H1 (cell line): ENCODE measurements at regions not wholly inside any gene's neighbourhood (a gene's known extent, or its start where the extent isn't known, plus 50 kb on each side); places are given as distances from the start of the nearest gene placed in this dataset.

ENCODE experiments used
- CTCF ChIA-PET: fragments of 300-600 bp; sonication (Branson Sonifier 250); formaldehyde crosslinking; loops from one replicate; lab custom pipeline; 2021; ENCODE audit not compliant: partially characterized antibody; lab: Charles Lee
- POLR2A ChIA-PET: fragments of 300-600 bp; sonication (Branson Sonifier 250); formaldehyde crosslinking; loops from one replicate; lab custom pipeline; 2021; ENCODE audit warnings: inconsistent platforms; ENCODE audit not compliant: partially characterized antibody; lab: Charles Lee
- DNase-seq, 2 experiments: peaks; one replicate each; pipeline versions ENCODE4 v3.0.0 to v3.0.0-alpha.2; 2010 to 2022; ENCODE audit warnings: low spot score in 2 of 2, low read depth in 1 of 2, mixed read lengths in 1 of 2
- FAIRE-seq: peaks from 2 replicates; lab custom pipeline; 2011; peaks lifted over from hg19 to GRCh38; lab: Jason Lieb, UNC
- H2AFZ ChIP-seq: 2 replicates; pipeline ENCODE4 v1.8.1; 2012; ENCODE audit warnings: low read length, inconsistent platforms
- H2AK5ac ChIP-seq: 2 replicates; pipeline ENCODE4 v1.6.1; 2013; ENCODE audit warnings: low read depth, low read length
- H2BK120ac ChIP-seq: replicated peaks from 2 replicates; pipeline ENCODE3; 2013; ENCODE audit warnings: low read depth, low read length, inconsistent platforms
- H2BK12ac ChIP-seq: 2 replicates; pipeline ENCODE4 v1.6.1; 2013; ENCODE audit warnings: low read depth, low read length
- H2BK15ac ChIP-seq: 2 replicates; pipeline ENCODE4 v1.6.1; 2013; ENCODE audit warnings: low read length
- H2BK20ac ChIP-seq: 2 replicates; pipeline ENCODE4 v1.6.1; 2013; ENCODE audit warnings: low read length
- H2BK5ac ChIP-seq: 2 replicates; pipeline ENCODE4 v1.6.1; 2013; ENCODE audit warnings: low read depth, low read length
- H3K14ac ChIP-seq: 2 replicates; pipeline ENCODE4 v1.6.1; 2013; ENCODE audit warnings: inconsistent platforms; ENCODE audit not compliant: insufficient read length
- H3K18ac ChIP-seq: 2 replicates; pipeline ENCODE4 v1.6.1; 2013; ENCODE audit warnings: low read length; ENCODE audit errors: extremely low read depth
- H3K23ac ChIP-seq: 2 replicates; pipeline ENCODE4 v1.6.1; 2013; ENCODE audit warnings: inconsistent platforms; ENCODE audit not compliant: insufficient read length
- H3K23me2 ChIP-seq: 2 replicates; pipeline ENCODE4 v1.6.1; 2013; ENCODE audit warnings: low read depth, low read length
- H3K27ac ChIP-seq: 2 replicates; pipeline ENCODE4 v1.6.1; 2011; ENCODE audit warnings: low read depth, low read length, inconsistent platforms
- H3K27me3 ChIP-seq, 4 experiments: replicated peaks in 1 of 4; 1 replicate in 1 of 4; 2 replicates in 3 of 4; pipeline versions ENCODE4 v1.6.1 to v1.8.1; 2011 to 2013; ENCODE audit warnings: low read length in 3 of 4, mild to moderate bottlenecking in 3 of 4, inconsistent platforms in 2 of 4, mixed read lengths in 2 of 4, moderate library complexity in 1 of 4; ENCODE audit not compliant: control insufficient read depth in 3 of 4, insufficient read depth in 3 of 4; ENCODE audit errors: extremely low read depth in 1 of 4
- H3K36me3 ChIP-seq, 4 experiments: 2 replicates each; pipeline versions ENCODE4 v1.6.1 to v1.8.1; 2011 to 2013; ENCODE audit warnings: mild to moderate bottlenecking in 4 of 4, low read length in 3 of 4, moderate library complexity in 2 of 4, control low read depth in 1 of 4, inconsistent platforms in 1 of 4; ENCODE audit not compliant: insufficient read depth in 4 of 4, control insufficient read depth in 2 of 4
- H3K4ac ChIP-seq: replicated peaks from 2 replicates; pipeline ENCODE3; 2013; ENCODE audit warnings: low read length, low read depth, mixed read lengths, inconsistent platforms; ENCODE audit not compliant: insufficient read length
- H3K4me1 ChIP-seq, 4 experiments: replicated peaks in 1 of 4; 1 replicate in 1 of 4; 2 replicates in 3 of 4; pipeline versions ENCODE4 v1.6.1 to v1.8.1; 2011 to 2013; ENCODE audit warnings: low read length in 3 of 4, inconsistent platforms in 2 of 4, mixed read lengths in 1 of 4; ENCODE audit not compliant: insufficient read depth in 4 of 4, control insufficient read depth in 3 of 4
- H3K4me2 ChIP-seq, 2 experiments: 2 replicates each; pipeline versions ENCODE4 v1.6.1 to v1.8.1; 2011 to 2013; ENCODE audit warnings: low read depth in 2 of 2, low read length in 2 of 2, control low read depth in 1 of 2, inconsistent platforms in 1 of 2, mild to moderate bottlenecking in 1 of 2; ENCODE audit not compliant: insufficient read depth in 1 of 2
- H3K4me3 ChIP-seq, 4 experiments: fragments of 200-600, 300-600 bp in 1 of 4; sonication (generic), shearing (Covaris generic), sonication (Bioruptor Twin) in 1 of 4; 2 replicates each; pipeline versions ENCODE4 v1.5.1 to v1.8.1; 2011 to 2016; ENCODE audit warnings: low read length in 4 of 4, low read depth in 3 of 4, control low read depth in 2 of 4, inconsistent platforms in 2 of 4, mild to moderate bottlenecking in 2 of 4, mixed read lengths in 1 of 4, moderate library complexity in 1 of 4; ENCODE audit not compliant: insufficient read depth in 2 of 4; ENCODE audit errors: extremely low read depth in 1 of 4
- H3K56ac ChIP-seq: replicated peaks from 2 replicates; pipeline ENCODE3; 2013; ENCODE audit warnings: low read depth, mild to moderate bottlenecking, mixed read lengths, low read length, inconsistent platforms; ENCODE audit not compliant: insufficient read length
- H3K79me1 ChIP-seq: 2 replicates; pipeline ENCODE4 v1.6.1; 2013; ENCODE audit warnings: low read depth, low read length, control low read depth
- H3K79me2 ChIP-seq, 2 experiments: 2 replicates each; pipeline versions ENCODE4 v1.6.1 to v1.8.1; 2012 to 2013; ENCODE audit warnings: low read length in 2 of 2, mild to moderate bottlenecking in 2 of 2, inconsistent platforms in 1 of 2; ENCODE audit not compliant: insufficient read depth in 2 of 2, control insufficient read depth in 1 of 2
- H3K9ac ChIP-seq, 4 experiments: replicated peaks in 1 of 4; 1 replicate in 1 of 4; 2 replicates in 3 of 4; pipeline versions ENCODE4 v1.6.1 to v1.8.1; 2011 to 2013; ENCODE audit warnings: low read depth in 3 of 4, low read length in 3 of 4, control low read depth in 2 of 4, mild to moderate bottlenecking in 2 of 4, moderate library complexity in 2 of 4, inconsistent platforms in 1 of 4; ENCODE audit errors: extremely low read depth in 1 of 4
- H3K9me3 ChIP-seq, 2 experiments: 2 replicates each; pipeline versions ENCODE4 v1.6.1 to v1.8.1; 2012 to 2013; ENCODE audit warnings: mild to moderate bottlenecking in 2 of 2, moderate library complexity in 2 of 2, control low read depth in 1 of 2, inconsistent platforms in 1 of 2, low read depth in 1 of 2, low read length in 1 of 2, mixed read lengths in 1 of 2; ENCODE audit not compliant: insufficient read depth in 2 of 2
- H4K20me1 ChIP-seq, 2 experiments: replicated peaks in 1 of 2; 2 replicates each; pipeline versions ENCODE3 to v1.8.1; 2011 to 2013; ENCODE audit warnings: inconsistent platforms in 2 of 2, low read length in 2 of 2, mild to moderate bottlenecking in 1 of 2; ENCODE audit not compliant: insufficient read depth in 2 of 2, control insufficient read depth in 1 of 2
- H4K5ac ChIP-seq: 2 replicates; pipeline ENCODE4 v1.6.1; 2013; ENCODE audit warnings: low read length, low read depth, mixed read lengths, inconsistent platforms; ENCODE audit not compliant: insufficient read length
- H4K8ac ChIP-seq: 2 replicates; pipeline ENCODE4 v1.8.0; 2013; ENCODE audit warnings: mild to moderate bottlenecking, moderate library complexity, low read length, inconsistent platforms; ENCODE audit not compliant: insufficient read depth; ENCODE audit errors: extremely low read depth
- H4K91ac ChIP-seq: replicated peaks from 2 replicates; pipeline ENCODE3; 2013; ENCODE audit warnings: low read length, mixed read lengths, inconsistent platforms; ENCODE audit not compliant: insufficient read length
- KDM5A ChIP-seq: fragments of 200-600 bp; IDR thresholded peaks from 2 replicates; pipeline ENCODE4 v1.7.1; 2012; ENCODE audit warnings: mild to moderate bottlenecking, low read length, inconsistent platforms, mixed read lengths
- TAF1 ChIP-seq: IDR thresholded peaks from 2 replicates; pipeline ENCODE4 v1.6.1; 2011; ENCODE audit warnings: mild to moderate bottlenecking, low read depth, low read length
- WGBS, 2 experiments: shearing (Covaris generic) in 1 of 2; methylation state at CpG; one replicate each; pipeline versions ENCODE4 v1.1.6 to v1.1.7; 2013 to 2015; ENCODE audit warnings: low lambda C conversion rate in 2 of 2, mixed read lengths in 2 of 2, inconsistent platforms in 1 of 2, low coverage in 1 of 2, missing lambda C conversion rate in 1 of 2; ENCODE audit not compliant: insufficient replicate concordance in 2 of 2, insufficient coverage in 1 of 2, insufficient read length in 1 of 2; ENCODE audit errors: extremely low coverage in 1 of 2, missing lambda C conversion rate in 1 of 2; 5-methylcytosine and 5-hydroxymethylcytosine counted together

DNA sequence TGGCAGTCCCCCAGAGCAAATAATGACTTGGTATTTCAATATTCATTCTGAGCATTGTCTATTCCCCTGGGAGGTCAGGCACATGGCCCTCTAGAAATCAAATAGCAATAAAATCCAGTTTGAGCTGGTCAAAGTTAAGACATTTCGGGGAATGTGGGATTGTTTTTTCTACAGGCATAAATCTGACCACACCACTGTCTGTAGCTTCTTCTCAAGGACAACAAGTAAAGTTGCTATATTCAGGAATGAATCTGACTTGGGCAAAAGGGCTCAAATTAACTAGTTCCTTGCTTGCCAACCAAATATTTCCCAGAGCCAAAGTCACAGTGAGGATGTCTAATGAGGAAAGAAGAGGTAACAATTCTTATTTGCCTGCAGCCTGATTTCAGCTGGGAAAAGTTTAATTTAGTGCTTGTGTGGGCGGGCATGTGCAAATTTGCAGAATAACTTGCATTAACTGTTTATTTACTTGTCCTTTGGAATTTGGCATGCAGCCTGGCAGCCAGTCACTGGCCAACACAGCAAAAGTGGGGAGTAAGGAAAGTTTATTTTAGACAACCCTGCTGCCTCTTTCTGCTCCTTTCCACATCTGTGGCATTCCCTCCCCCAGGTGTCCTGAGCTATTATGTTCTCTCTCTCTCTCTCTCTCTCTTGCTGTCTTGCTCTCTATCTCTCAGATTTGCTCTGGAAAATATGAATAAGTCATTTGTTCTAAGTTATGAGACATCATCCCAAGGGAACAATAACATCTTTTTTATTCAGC lies 51.2 kb upstream of the ARHGAP20 start:
- Histone ChIP-seq H3K79me1 (no peaks in the 10 kb centered on the region), H3K79me2 (no peaks in the 10 kb centered on the region), H2BK12ac (no peak overlapping the region), H4K5ac (no peak overlapping the region), H3K27ac (no peak overlapping the region), H4K20me1 (no peaks in the 10 kb centered on the region), H4K8ac (no peak overlapping the region), H3K14ac (no peak overlapping the region), H2BK20ac (no peak overlapping the region), H3K4me2 (no peak overlapping the region; a peak in 1 of 4 replicates), H2BK15ac (no peak overlapping the region), H3K9ac (no peak overlapping the region), H3K18ac (peak overlapping the region; percentile 53; the same call in 1 of the 2 replicates), H2BK5ac (no peak overlapping the region), H3K36me3 (no peaks in the 10 kb centered on the region), H3K4ac (no peak overlapping the region), H3K4me3 (no peak overlapping the region), H3K4me1 (peaks cover 0 to 7% (median 2%) of the 10 kb centered on the region in 4 experiments; a peak in 1 of 7 replicates), H2AFZ (peak overlapping the region; percentile 60), H2BK120ac (no peak overlapping the region), H2AK5ac (no peak overlapping the region), H3K23me2 (no peaks in the 10 kb centered on the region), H3K56ac (no peak overlapping the region), H3K9me3 (no peaks in the 10 kb centered on the region), H4K91ac (no peak overlapping the region), H3K23ac (no peak overlapping the region), H3K27me3 (peaks cover 0 to 1% (median 0%) of the 10 kb centered on the region in 4 experiments; a peak in 1 of 7 replicates)
- 79% methylated on average over 2 of the region's 2 CpGs; no CpG with 5 or more reads in 1 of the 2 experiments for WGBS, 2 experiments
- ChIA-PET POLR2A (no interaction called here), CTCF (interaction anchor here (1.0 to 1.1 kb wide), 2 partner anchors 11 to 284 kb away, joined by 3 read pairs; no protein-coding TSS in a partner anchor)
- FAIRE-seq, result no peak
- no peak for DNase-seq
- TF ChIP-seq TAF1 (no peak), KDM5A (no peak)
